GM12873 (cell line): ENCODE measurements at regions not wholly inside any gene's neighbourhood (a gene's known extent, or its start where the extent isn't known, plus 50 kb on each side); places are given as distances from the start of the nearest gene placed in this dataset.

ENCODE experiments used
- CTCF ChIP-seq: IDR thresholded peaks from 2 replicates; pipeline ENCODE4 v1.5.1; 2012; ENCODE audit warnings: low read depth, mild to moderate bottlenecking, moderate library complexity, low read length, control low read depth; ENCODE audit not compliant: insufficient read depth; ENCODE audit errors: missing control alignments

DNA sequence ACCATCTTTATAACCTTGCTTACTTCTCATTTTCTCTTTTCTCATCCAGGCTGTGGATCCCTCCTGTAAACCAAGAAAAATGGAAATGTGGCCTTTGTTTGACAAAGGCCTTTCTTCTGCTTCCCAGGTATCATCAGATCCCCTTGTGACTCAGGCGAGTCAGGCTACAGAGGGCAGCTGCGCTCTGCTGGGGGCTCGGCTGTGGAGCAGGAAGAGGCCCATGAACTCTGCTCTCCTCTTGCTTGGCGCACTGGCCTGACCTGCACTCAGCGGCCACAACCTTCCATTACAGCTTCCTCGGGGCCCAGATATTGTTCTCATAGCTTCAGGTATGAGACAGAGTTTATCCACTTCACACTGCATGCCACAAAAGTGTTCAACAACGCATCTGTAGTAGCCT lies 457.6 kb upstream of the COBL start:
- no peak for TF ChIP-seq CTCF

DNA sequence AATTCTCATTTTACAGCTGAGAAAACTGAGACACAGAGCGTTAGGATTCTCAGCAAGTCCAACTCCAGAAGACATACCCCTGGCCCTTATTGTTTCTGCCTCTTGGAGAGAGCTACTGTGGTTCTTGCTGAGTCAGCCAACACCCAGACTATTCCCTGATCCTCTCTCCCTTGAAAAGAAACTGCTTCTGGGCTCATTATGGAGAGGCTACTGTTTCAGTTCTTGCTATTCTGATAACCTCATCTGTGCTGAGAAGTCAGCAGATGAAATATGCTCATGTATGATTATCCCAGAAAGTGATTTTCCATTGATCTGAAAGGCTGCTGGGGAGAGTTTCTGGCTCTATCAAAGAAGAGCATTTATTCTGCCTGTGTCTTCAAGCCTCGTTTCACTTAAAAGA lies 455.6 kb upstream of the COBL start:
- TF ChIP-seq CTCF, result no peak

DNA sequence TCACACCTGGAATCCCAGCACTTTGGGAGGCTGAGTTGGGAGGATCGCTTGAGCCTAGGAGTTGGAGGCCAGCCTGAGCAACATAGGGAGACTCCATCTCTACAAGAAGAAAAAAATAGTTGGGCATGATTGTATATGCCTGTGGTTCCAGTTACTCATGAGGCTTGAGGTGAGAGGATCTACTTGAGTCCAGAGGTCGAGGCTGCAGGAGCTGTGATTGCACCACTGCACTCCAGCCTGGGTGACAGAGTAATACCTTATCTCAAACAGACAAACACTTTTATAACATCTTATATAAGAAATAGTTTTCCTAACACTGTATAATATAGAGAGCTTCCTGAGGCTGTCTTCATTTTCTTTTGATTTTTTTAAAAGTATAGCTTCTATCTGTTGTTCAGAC lies 448.4 kb upstream of the COBL start:
- TF ChIP-seq CTCF, result no peak

GRCh38 chr7:51759985-51760384 lies 443.4 kb upstream of the COBL start:
- TF ChIP-seq CTCF, result no peak

DNA sequence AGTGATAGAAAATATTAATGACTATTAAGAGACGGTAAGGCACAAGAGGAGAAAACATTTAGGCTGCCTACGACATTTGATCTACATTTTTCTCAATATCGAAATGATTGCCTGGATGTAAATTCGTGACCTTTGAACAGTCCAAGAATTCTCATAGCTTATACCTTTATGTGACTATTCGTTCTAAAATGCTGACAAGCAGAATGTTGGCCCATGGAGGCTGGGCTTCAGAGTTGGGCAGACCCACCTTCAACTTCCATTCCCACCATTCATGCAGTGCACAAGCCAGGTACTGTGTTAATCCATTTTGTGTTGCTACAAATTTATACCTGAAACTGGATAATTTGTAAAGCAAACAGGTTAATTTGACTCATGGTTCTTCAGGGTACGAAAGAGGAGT lies 441.4 kb upstream of the COBL start:
- no peak for TF ChIP-seq CTCF

DNA sequence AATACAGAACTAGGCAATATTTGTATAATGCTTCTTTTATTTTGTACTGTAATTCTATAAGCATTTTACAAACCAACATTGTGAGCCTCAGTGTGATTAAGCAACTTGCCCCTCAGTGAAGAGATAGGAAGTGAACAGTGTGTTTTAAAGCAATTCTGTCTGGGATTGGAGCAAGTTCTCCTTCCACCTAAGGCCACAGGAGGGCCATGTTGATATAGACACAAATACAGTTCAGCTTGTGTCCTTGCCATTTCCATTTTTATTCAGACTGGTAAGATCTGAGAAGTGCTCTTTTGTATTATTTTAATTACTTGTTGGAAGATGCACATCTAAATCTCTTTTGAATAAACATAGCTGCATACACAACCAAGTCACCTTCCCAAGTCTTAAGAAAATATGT lies 416.3 kb upstream of the COBL start:
- no peak for TF ChIP-seq CTCF

DNA sequence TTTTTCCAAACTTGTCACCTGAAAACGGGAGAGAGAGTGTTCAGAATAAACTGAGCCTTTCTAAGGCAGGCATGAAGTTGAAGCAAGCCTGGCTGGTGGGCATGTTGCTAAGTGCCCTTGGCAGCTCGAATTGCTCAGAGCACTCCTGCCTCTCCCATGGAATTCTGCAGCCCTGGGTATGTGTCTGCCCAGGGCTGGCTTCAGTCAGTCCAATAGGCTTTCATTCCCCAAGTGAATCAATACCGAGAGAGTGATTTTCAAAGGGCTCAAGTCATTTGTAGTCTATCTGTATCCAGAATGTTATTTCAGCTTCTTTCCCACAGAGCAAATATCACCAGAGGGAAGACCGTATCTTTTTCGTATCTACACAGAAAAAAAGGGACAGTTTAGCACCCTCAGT lies 415.5 kb upstream of the COBL start:
- no peak for TF ChIP-seq CTCF

DNA sequence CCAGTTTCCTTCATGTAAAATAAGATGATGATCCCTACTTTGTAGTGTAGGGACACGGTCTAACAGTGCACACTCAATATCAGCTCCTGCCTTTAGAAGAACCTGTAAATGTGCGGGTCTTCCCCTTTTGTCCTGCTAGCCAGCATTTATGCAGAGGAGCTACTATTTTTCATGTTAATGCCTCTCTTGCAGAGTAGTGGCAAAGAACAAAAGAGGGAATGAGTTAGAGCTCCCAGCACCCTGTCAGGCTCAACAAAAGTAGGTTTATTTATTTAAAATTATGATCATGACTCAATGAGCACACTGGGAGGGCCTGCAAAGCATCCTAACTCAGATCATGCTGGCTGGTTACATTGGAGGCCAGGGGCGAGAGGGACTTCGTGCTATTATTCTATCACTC lies 414.5 kb upstream of the COBL start:
- TF ChIP-seq CTCF, result no peak
